GM18508 (cell line): ENCODE measurements at regions not wholly inside any gene's neighbourhood (a gene's known extent, or its start where the extent isn't known, plus 50 kb on each side); places are given as distances from the start of the nearest gene placed in this dataset.

ENCODE experiments used
- ATAC-seq: cut with Tn5 transposase; IDR thresholded peaks from one replicate; pipeline ENCODE4 v1.9.1; 2021; ENCODE audit warnings: moderate number of reproducible peaks; ENCODE audit not compliant: insufficient read depth, unreplicated experiment

- no peak for ATAC-seq
These were observed 1016.9 kb downstream of the UQCRFS1 start for GRCh38 chr19:28196101-28196500.

- no peak for ATAC-seq
These were observed 1027.3 kb downstream of the UQCRFS1 start for GRCh38 chr19:28185646-28186045.

- no peak for ATAC-seq
These were observed 1028.0 kb downstream of the UQCRFS1 start for GRCh38 chr19:28184997-28185396.

GRCh38 chr19:28176193-28176592 lies 1036.8 kb downstream of the UQCRFS1 start:
- no peak for ATAC-seq

- no peak for ATAC-seq
These were observed 1041.0 kb downstream of the UQCRFS1 start for GRCh38 chr19:28171983-28172382.

- no peak for ATAC-seq
These were observed 1042.9 kb downstream of the UQCRFS1 start for GRCh38 chr19:28170066-28170465.

- ATAC-seq, result no peak
These were observed 1043.6 kb downstream of the UQCRFS1 start for GRCh38 chr19:28169168-28169887.

GRCh38 chr19:28168557-28168956 lies 1044.4 kb downstream of the UQCRFS1 start:
- ATAC-seq, result no peak

- ATAC-seq, result no peak
These were observed 1046.9 kb downstream of the UQCRFS1 start for GRCh38 chr19:28166025-28166424.

GRCh38 chr19:28164214-28164613 lies 1048.7 kb downstream of the UQCRFS1 start:
- ATAC-seq, result no peak

GRCh38 chr19:28159065-28159464 lies 1053.9 kb downstream of the UQCRFS1 start:
- ATAC-seq, result no peak

GRCh38 chr19:28155265-28155664 lies 1057.7 kb downstream of the UQCRFS1 start:
- ATAC-seq, result no peak

GRCh38 chr19:28154077-28154476 lies 1058.9 kb downstream of the UQCRFS1 start:
- ATAC-seq, result no peak

- ATAC-seq, result no peak
These were observed 1059.8 kb downstream of the UQCRFS1 start for GRCh38 chr19:28153123-28153522.

- ATAC-seq, result no peak
These were observed 1060.8 kb downstream of the UQCRFS1 start for GRCh38 chr19:28152195-28152594.

GRCh38 chr19:28150129-28150528 lies 1062.8 kb downstream of the UQCRFS1 start:
- ATAC-seq, result no peak

GRCh38 chr19:28148554-28148953 lies 1064.4 kb downstream of the UQCRFS1 start:
- ATAC-seq, result no peak

GRCh38 chr19:28142258-28142657 lies 1070.7 kb downstream of the UQCRFS1 start:
- ATAC-seq, result no peak

- ATAC-seq, result no peak
These were observed 1072.8 kb downstream of the UQCRFS1 start for GRCh38 chr19:28140201-28140600.

- no peak for ATAC-seq
These were observed 1075.2 kb downstream of the UQCRFS1 start for GRCh38 chr19:28137772-28138171.

GRCh38 chr19:28136796-28137195 lies 1076.2 kb downstream of the UQCRFS1 start:
- no peak for ATAC-seq

GRCh38 chr19:28135825-28136224 lies 1077.1 kb downstream of the UQCRFS1 start:
- ATAC-seq, result no peak
